A673 (cell line): ENCODE measurements at regions not wholly inside any gene's neighbourhood (a gene's known extent, or its start where the extent isn't known, plus 50 kb on each side); places are given as distances from the start of the nearest gene placed in this dataset.

Source experiments
- BruUV-seq: library from RNA; stranded (reverse); fragments of 400-500 nt; replicated peaks from 2 replicates; lab custom pipeline; 2021; lab: Mats Ljungman, UMichigan
- CTCF ChIA-PET: fragments of 300-600 bp; sonication (Branson Sonifier 250); formaldehyde crosslinking; loops from one replicate; lab custom pipeline; 2022; ENCODE audit warnings: antibody characterized with exemption; lab: Charles Lee
- POLR2A ChIA-PET: fragments of 300-600 bp; sonication (Branson Sonifier 250); formaldehyde crosslinking; loops from one replicate; lab custom pipeline; 2022; ENCODE audit warnings: antibody characterized with exemption; ENCODE audit not compliant: low non-redundant PET; lab: Charles Lee
- DNase-seq: peaks from one replicate; pipeline ENCODE4 v3.0.0-alpha.2; 2015; ENCODE audit warnings: low spot score
- H3K27ac ChIP-seq: fragments of 200-600 bp; sonication (generic); 2 replicates; pipeline ENCODE4 v1.5.1; 2016; ENCODE audit warnings: mixed run types, low read depth, mild to moderate bottlenecking, mixed read lengths, antibody characterized with exemption, low read length; ENCODE audit not compliant: poor library complexity, severe bottlenecking
- H3K27me3 ChIP-seq: fragments of 200-600 bp; sonication (generic); replicated peaks from 2 replicates; pipeline ENCODE4 v1.6.1; 2017; ENCODE audit warnings: mixed run types, low read depth, mild to moderate bottlenecking, mixed read lengths, antibody characterized with exemption, low read length; ENCODE audit not compliant: insufficient read depth, poor library complexity
- H3K36me3 ChIP-seq: fragments of 200-600 bp; sonication (generic); 2 replicates; pipeline ENCODE4 v1.6.1; 2016; ENCODE audit warnings: mixed run types, mild to moderate bottlenecking, mixed read lengths, antibody characterized with exemption, low read length; ENCODE audit not compliant: insufficient read depth, poor library complexity, severe bottlenecking
- H3K4me1 ChIP-seq: fragments of 200-600 bp; sonication (generic); 2 replicates; pipeline ENCODE4 v1.6.1; 2017; ENCODE audit warnings: mixed run types, mild to moderate bottlenecking, mixed read lengths, antibody characterized with exemption, low read length; ENCODE audit not compliant: insufficient read depth, poor library complexity, severe bottlenecking
- H3K4me3 ChIP-seq: fragments of 200-600 bp; sonication (generic); 2 replicates; pipeline ENCODE4 v1.5.1; 2016; ENCODE audit warnings: low read depth, mixed run types, mild to moderate bottlenecking, mixed read lengths, low read length; ENCODE audit not compliant: poor library complexity, severe bottlenecking
- H3K9me3 ChIP-seq: fragments of 200-600 bp; sonication (generic); 2 replicates; pipeline ENCODE4 v1.6.1; 2016; ENCODE audit warnings: mixed run types, low read depth, mild to moderate bottlenecking, mixed read lengths, antibody characterized with exemption, low read length; ENCODE audit not compliant: poor library complexity, severe bottlenecking
- EZH2 ChIP-seq: fragments of 200-600 bp; sonication (generic); IDR thresholded peaks from 2 replicates; pipeline ENCODE4 v1.6.1; 2017; ENCODE audit warnings: borderline replicate concordance, low read depth, mild to moderate bottlenecking, mixed read lengths, antibody characterized with exemption, low read length; ENCODE audit not compliant: poor library complexity, severe bottlenecking
- intact Hi-C: fragments of 100-400 bp; cut with micrococcal nuclease; formaldehyde crosslinking; loops from one replicate; pipeline ENCODE4 v1.10.0; 2022; ENCODE audit not compliant: unreplicated experiment
- TF ChIP-seq, protein P1 (sequence below): fragments of 300-800, 200-600 bp; sonication (generic); conservative IDR thresholded peaks from 2 replicates; pipeline ENCODE4 v1.5.1; 2017; ENCODE audit warnings: low read depth, mild to moderate bottlenecking, antibody characterized with exemption, low read length, moderate library complexity, mixed read lengths

DNA sequence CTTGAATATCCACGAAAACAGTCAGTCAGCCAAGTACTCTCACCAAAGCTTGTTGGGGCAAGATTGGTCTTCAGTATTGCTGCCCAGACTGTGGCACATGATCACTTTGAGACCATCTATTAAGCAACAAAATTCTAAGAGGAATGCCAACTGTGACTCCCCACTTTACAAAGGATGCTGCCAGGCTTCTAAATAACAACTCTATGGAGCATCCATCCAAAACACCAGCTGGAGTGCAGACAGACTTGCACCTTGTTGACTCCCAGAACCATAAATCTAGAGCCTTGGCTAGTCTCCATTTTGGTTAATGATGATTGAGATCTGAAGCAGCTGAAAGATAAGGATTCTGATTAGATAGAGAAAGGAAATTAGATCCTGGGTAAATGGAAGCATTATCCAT, 132.8 kb downstream of the DIO2 start:
- H3K9me3 ChIP-seq, result no peaks in the 10 kb centered on the region
- no peak for DNase-seq
- no peaks in the 10 kb centered on the region for H3K4me1 ChIP-seq
- TF ChIP-seq, protein P1, sequence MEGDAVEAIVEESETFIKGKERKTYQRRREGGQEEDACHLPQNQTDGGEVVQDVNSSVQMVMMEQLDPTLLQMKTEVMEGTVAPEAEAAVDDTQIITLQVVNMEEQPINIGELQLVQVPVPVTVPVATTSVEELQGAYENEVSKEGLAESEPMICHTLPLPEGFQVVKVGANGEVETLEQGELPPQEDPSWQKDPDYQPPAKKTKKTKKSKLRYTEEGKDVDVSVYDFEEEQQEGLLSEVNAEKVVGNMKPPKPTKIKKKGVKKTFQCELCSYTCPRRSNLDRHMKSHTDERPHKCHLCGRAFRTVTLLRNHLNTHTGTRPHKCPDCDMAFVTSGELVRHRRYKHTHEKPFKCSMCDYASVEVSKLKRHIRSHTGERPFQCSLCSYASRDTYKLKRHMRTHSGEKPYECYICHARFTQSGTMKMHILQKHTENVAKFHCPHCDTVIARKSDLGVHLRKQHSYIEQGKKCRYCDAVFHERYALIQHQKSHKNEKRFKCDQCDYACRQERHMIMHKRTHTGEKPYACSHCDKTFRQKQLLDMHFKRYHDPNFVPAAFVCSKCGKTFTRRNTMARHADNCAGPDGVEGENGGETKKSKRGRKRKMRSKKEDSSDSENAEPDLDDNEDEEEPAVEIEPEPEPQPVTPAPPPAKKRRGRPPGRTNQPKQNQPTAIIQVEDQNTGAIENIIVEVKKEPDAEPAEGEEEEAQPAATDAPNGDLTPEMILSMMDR, result no peak
- TF ChIP-seq EZH2, result no peak
- ChIA-PET CTCF (no interaction called here), POLR2A (no interaction called here)
- intact Hi-C loops, result no loop called here
- H3K4me3 ChIP-seq, result no peak overlapping the region
- no peak overlapping the region for H3K27ac ChIP-seq
- H3K27me3 ChIP-seq, result no peaks in the 10 kb centered on the region
- BruUV-seq, result no TSS peak
- no peaks in the 10 kb centered on the region for H3K36me3 ChIP-seq

DNA sequence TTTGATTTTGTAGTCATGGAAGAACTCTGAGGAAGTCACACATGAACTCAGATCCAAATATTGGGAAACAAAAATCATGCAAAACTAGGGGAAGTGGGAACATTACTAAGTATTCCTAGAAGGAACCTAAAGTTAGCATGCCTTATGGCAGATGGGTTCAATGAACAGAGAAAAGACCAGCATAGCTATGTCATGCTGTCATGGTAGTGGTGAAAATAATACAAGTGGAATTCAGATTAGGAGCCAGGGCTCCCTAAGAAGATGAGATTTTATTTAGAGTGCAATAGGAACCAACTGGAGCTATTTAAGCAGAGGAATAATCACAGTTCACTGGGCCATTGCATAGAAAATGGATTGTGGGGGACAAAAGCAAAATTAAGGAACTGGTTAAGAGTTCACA, 134.0 kb downstream of the DIO2 start:
- Histone ChIP-seq H3K27ac (no peak overlapping the region), H3K4me3 (no peak overlapping the region), H3K9me3 (peaks cover 3% of the 10 kb centered on the region), H3K4me1 (no peaks in the 10 kb centered on the region), H3K27me3 (no peaks in the 10 kb centered on the region), H3K36me3 (no peaks in the 10 kb centered on the region)
- no peak for DNase-seq
- ChIA-PET CTCF (no interaction called here), POLR2A (no interaction called here)
- no TSS peak for BruUV-seq
- intact Hi-C loops, result no loop called here
- TF ChIP-seq, protein P1, result no peak
- TF ChIP-seq EZH2, result no peak

DNA sequence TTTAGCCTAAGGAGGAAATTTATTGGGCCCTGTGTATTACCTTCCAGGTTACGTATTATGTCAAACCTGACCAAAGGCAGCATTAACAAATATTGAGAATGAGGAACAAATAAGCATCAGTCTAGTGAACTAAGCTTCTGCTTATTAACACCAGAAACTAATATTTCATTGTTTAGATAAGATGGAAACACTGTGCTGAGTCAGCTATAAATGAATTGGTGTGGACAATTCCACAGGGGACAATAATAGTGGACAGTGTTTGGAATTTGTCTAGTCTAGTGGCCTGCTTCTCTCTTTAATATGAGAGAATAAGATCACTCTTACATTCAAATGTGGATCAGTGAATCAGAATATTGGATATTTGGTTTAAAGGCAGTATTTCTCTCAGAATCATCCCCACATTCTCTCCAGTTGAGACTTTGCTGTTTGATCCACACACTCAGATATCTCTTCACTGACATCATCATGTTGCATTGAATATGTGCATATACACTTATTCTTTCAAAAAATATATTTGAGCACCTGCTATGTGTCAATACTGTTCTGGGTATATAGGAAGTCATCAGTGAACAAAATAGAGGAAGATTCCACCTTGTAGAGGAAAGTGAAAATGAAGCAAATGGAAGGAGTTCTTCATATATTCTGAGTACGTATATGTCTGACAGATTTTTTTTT, 136.3 kb downstream of the DIO2 start:
- H3K4me1 ChIP-seq, result no peaks in the 10 kb centered on the region
- ChIA-PET CTCF (no interaction called here), POLR2A (no interaction called here)
- H3K9me3 ChIP-seq, result peaks cover 9% of the 10 kb centered on the region
- TF ChIP-seq EZH2, result no peak
- TF ChIP-seq, protein P1, result no peak
- DNase-seq, result no peak
- intact Hi-C loops, result no loop called here
- H3K4me3 ChIP-seq, result no peak overlapping the region
- H3K27me3 ChIP-seq, result no peaks in the 10 kb centered on the region
- BruUV-seq, result no TSS peak
- no peak overlapping the region for H3K27ac ChIP-seq
- H3K36me3 ChIP-seq, result no peaks in the 10 kb centered on the region
